D721Med (cell line): ENCODE measurements at regions not wholly inside any gene's neighbourhood (a gene's known extent, or its start where the extent isn't known, plus 50 kb on each side); places are given as distances from the start of the nearest gene placed in this dataset.
"Not testable (repeated sequence)": the region's sequence is repeated elsewhere in the genome, so short reads cannot be mapped to it uniquely, and the experiment has no call there.

ENCODE experiments used
- DNase-seq: peaks from one replicate; pipeline ENCODE4 v3.0.0; 2011; ENCODE audit warnings: low spot score; ENCODE audit not compliant: insufficient read length
- FAIRE-seq: peaks from 2 replicates; lab custom pipeline; 2011; peaks lifted over from hg19 to GRCh38; lab: Jason Lieb, UNC
- CTCF ChIP-seq: IDR thresholded peaks from 2 replicates; pipeline ENCODE4 v1.5.1; 2012; ENCODE audit warnings: mild to moderate bottlenecking, control low read depth; ENCODE audit not compliant: insufficient read depth; ENCODE audit errors: missing control alignments

GRCh38 chr1:157352216-157352615 lies 200.1 kb downstream of the FCRL5 start:
- FAIRE-seq, result no peak
- no peak for TF ChIP-seq CTCF
- DNase-seq, result no peak

GRCh38 chr1:157351800-157352199 lies 200.5 kb downstream of the FCRL5 start:
- not testable (repeated sequence) for DNase-seq, FAIRE-seq

GRCh38 chr1:157348538-157349480 lies 203.5 kb downstream of the FCRL5 start:
- DNase-seq, result no peak
- FAIRE-seq, result no peak
- no peak for TF ChIP-seq CTCF

GRCh38 chr1:157347506-157347905 lies 204.8 kb downstream of the FCRL5 start:
- FAIRE-seq (no peak), DNase-seq (no peak)

GRCh38 chr1:157337785-157338184 lies 199.6 kb upstream of the ETV3 start:
- not testable (repeated sequence) for FAIRE-seq, DNase-seq

More at GRCh38 chr1:157347506-157347905, 204.8 kb downstream of the FCRL5 start:
- no peak for TF ChIP-seq CTCF

- TF ChIP-seq CTCF, result no peak
- DNase-seq, result no peak
- FAIRE-seq, result no peak
Observed at GRCh38 chr1:157335056-157335455, 196.9 kb upstream of the ETV3 start.

- DNase-seq (no peak), FAIRE-seq (no peak)
- no peak for TF ChIP-seq CTCF
Observed at GRCh38 chr1:157334041-157334440, 195.8 kb upstream of the ETV3 start.

GRCh38 chr1:157330177-157330576 lies 192.0 kb upstream of the ETV3 start:
- DNase-seq, FAIRE-seq: not testable (repeated sequence)

- not testable (repeated sequence) for FAIRE-seq
Observed at GRCh38 chr1:157328120-157328519, 189.9 kb upstream of the ETV3 start.

More at GRCh38 chr1:157328120-157328519, 189.9 kb upstream of the ETV3 start:
- DNase-seq, result not testable (repeated sequence)
